ENCODE measurements at regions not wholly inside any gene's neighbourhood (a gene's known extent, or its start where the extent isn't known, plus 50 kb on each side); places are given as distances from the start of the nearest gene placed in this dataset.

DNA sequence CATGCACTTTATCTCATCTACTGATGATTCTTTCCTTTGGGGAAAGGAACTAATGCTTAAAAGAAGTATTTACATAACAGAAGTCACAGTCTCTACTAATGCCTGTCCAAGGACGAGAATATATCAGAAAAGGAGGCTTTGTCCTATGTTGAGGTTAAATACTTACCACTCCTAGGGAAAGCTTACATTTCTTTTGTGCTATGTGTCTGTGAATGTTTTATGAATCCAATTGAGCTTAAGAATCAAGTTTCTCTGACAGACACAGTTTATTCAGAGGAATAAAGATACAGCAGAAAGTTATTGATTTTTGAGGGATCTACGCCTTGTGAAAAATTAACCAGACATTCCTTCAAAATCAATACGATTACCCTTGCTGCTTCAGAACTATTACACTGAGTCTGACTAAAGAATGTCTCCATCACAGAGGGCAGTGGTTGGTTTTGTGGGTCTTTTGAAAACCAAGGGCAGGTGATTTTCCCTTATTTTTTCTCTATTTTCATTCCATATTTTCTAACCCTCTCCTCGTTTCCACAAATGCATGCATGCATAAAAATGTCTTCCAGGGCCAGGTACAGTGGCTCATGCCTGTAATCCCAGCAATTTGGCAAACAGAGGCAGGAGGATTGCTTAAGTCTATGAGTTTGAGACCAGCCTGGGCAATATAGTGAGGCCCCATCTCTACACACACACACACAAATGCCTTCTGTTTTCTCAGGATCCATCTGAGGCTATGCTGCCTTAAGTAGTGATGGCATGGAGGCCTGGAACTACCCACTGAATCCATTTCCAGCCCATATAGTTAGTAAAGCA, 1095.1 kb downstream of the GALC start (continued):
- TF ChIP-seq IRF2 (CRISPR knock-in tag; IDR thresholded peaks at IDR 0.05) (0 out of 2 replicates have a peak, but pooled peaks have one; percentile 14), HOXA7 (CRISPR knock-in tag; IDR thresholded peaks at IDR 0.05) (no peak), ZNF670 (CRISPR knock-in tag; IDR thresholded peaks at IDR 0.05; ENCODE audit: borderline replicate concordance) (no peak), IKZF1 (IDR thresholded peaks at IDR 0.05) (no peak), ZFP91 (CRISPR knock-in tag; IDR thresholded peaks at IDR 0.05; ENCODE audit: borderline replicate concordance) (no peak), ZNF17 (CRISPR knock-in tag; IDR thresholded peaks at IDR 0.05) (no peak), HNF4G (IDR thresholded peaks at IDR 0.05; ENCODE audit: borderline replicate concordance, low read depth, low read length) (peak; percentile 33), HNF4G (CRISPR knock-in tag; IDR thresholded peaks at IDR 0.05; ENCODE audit: borderline replicate concordance, low read depth) (no peak), ZNF512 (CRISPR knock-in tag; IDR thresholded peaks at IDR 0.05) (no peak), MED13 (CRISPR knock-in tag; IDR thresholded peaks at IDR 0.05) (0 out of 2 replicates have a peak, but pooled peaks have one; percentile 55), ZNF619 (CRISPR knock-in tag; IDR thresholded peaks at IDR 0.05) (no peak), TOPORS (CRISPR knock-in tag; IDR thresholded peaks at IDR 0.05) (0 out of 2 replicates have a peak, but pooled peaks have one; percentile 30), ZMAT3 (CRISPR knock-in tag; conservative IDR thresholded peaks at IDR 0.05) (no peak), RELA (CRISPR knock-in tag; IDR thresholded peaks at IDR 0.05) (no peak), ZFX (CRISPR knock-in tag; IDR thresholded peaks at IDR 0.05; ENCODE audit: low read depth) (no peak), SMYD3 (CRISPR knock-in tag; IDR thresholded peaks at IDR 0.05) (no peak), SIN3B (IDR thresholded peaks at IDR 0.05; ENCODE audit: low read length) (no peak), KDM4B (CRISPR knock-in tag; IDR thresholded peaks at IDR 0.05) (no peak), ONECUT2 (CRISPR knock-in tag; IDR thresholded peaks at IDR 0.05) (peak; percentile 100), THAP11 (CRISPR knock-in tag; IDR thresholded peaks at IDR 0.05) (0 out of 2 replicates have a peak, but pooled peaks have one; percentile 16), MED1 (CRISPR knock-in tag; IDR thresholded peaks at IDR 0.05) (peak; percentile 77)
- TF ChIP-seq, protein P1, sequence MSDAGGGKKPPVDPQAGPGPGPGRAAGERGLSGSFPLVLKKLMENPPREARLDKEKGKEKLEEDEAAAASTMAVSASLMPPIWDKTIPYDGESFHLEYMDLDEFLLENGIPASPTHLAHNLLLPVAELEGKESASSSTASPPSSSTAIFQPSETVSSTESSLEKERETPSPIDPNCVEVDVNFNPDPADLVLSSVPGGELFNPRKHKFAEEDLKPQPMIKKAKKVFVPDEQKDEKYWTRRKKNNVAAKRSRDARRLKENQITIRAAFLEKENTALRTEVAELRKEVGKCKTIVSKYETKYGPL (CRISPR knock-in tag; IDR thresholded peaks at IDR 0.05) = 0 out of 2 replicates have a peak, but pooled peaks have one; percentile 13
- TF ChIP-seq, protein P2, sequence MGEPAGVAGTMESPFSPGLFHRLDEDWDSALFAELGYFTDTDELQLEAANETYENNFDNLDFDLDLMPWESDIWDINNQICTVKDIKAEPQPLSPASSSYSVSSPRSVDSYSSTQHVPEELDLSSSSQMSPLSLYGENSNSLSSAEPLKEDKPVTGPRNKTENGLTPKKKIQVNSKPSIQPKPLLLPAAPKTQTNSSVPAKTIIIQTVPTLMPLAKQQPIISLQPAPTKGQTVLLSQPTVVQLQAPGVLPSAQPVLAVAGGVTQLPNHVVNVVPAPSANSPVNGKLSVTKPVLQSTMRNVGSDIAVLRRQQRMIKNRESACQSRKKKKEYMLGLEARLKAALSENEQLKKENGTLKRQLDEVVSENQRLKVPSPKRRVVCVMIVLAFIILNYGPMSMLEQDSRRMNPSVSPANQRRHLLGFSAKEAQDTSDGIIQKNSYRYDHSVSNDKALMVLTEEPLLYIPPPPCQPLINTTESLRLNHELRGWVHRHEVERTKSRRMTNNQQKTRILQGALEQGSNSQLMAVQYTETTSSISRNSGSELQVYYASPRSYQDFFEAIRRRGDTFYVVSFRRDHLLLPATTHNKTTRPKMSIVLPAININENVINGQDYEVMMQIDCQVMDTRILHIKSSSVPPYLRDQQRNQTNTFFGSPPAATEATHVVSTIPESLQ (CRISPR knock-in tag; conservative IDR thresholded peaks at IDR 0.05) = no peak
